ENCODE measurements at regions not wholly inside any gene's neighbourhood (a gene's known extent, or its start where the extent isn't known, plus 50 kb on each side); places are given as distances from the start of the nearest gene placed in this dataset.

- DNase-seq: no peak
Measured at GRCh38 chr2:204239411-204240165, 303.0 kb downstream of the ICOS start.

- no peak for DNase-seq
Measured at GRCh38 chr2:204240961-204241360, 304.3 kb upstream of the PARD3B start.

GRCh38 chr2:204249437-204249836 lies 295.8 kb upstream of the PARD3B start:
- DNase-seq: no peak

- no peak for DNase-seq
Measured at GRCh38 chr2:204250692-204251091, 294.6 kb upstream of the PARD3B start.

GRCh38 chr2:204251158-204251997 lies 293.9 kb upstream of the PARD3B start:
- no peak for DNase-seq

GRCh38 chr2:204251998-204252376 lies 293.3 kb upstream of the PARD3B start:
- DNase-seq: no peak

- no peak for DNase-seq
Measured at GRCh38 chr2:204255071-204255470, 290.2 kb upstream of the PARD3B start.

- peak; percentile 44 for DNase-seq
Measured at GRCh38 chr2:204255526-204255925, 289.7 kb upstream of the PARD3B start.

GRCh38 chr2:204257781-204258180 lies 287.5 kb upstream of the PARD3B start:
- no peak for DNase-seq

GRCh38 chr2:204258890-204259289 lies 286.4 kb upstream of the PARD3B start:
- no peak for DNase-seq

GRCh38 chr2:204260162-204260877 lies 285.0 kb upstream of the PARD3B start:
- peak; percentile 46 for DNase-seq

- DNase-seq: no peak
Measured at GRCh38 chr2:204260901-204261300, 284.4 kb upstream of the PARD3B start.

- no peak for DNase-seq
Measured at GRCh38 chr2:204261846-204262245, 283.4 kb upstream of the PARD3B start.

GRCh38 chr2:204264085-204264553 lies 281.2 kb upstream of the PARD3B start:
- DNase-seq: no peak

GRCh38 chr2:204264621-204265140 lies 280.6 kb upstream of the PARD3B start:
- peak; percentile 68 for DNase-seq

GRCh38 chr2:204265681-204266181 lies 279.5 kb upstream of the PARD3B start:
- DNase-seq: peak; percentile 96

GRCh38 chr2:204268458-204268857 lies 276.8 kb upstream of the PARD3B start:
- DNase-seq: no peak

GRCh38 chr2:204268971-204269370 lies 276.3 kb upstream of the PARD3B start:
- peak; percentile 78 for DNase-seq

- DNase-seq: no peak
Measured at GRCh38 chr2:204272089-204272488, 273.2 kb upstream of the PARD3B start.

GRCh38 chr2:204272610-204273287 lies 272.5 kb upstream of the PARD3B start:
- no peak for DNase-seq

- DNase-seq: no peak
Measured at GRCh38 chr2:204274429-204274828, 270.8 kb upstream of the PARD3B start.

GRCh38 chr2:204274991-204275390 lies 270.3 kb upstream of the PARD3B start:
- no peak for DNase-seq

Measured in DMS79 treated with DMSO at 0.1 percent for 48 hours (cell line).